ENCODE measurements at regions not wholly inside any gene's neighbourhood (a gene's known extent, or its start where the extent isn't known, plus 50 kb on each side); places are given as distances from the start of the nearest gene placed in this dataset.

DNA sequence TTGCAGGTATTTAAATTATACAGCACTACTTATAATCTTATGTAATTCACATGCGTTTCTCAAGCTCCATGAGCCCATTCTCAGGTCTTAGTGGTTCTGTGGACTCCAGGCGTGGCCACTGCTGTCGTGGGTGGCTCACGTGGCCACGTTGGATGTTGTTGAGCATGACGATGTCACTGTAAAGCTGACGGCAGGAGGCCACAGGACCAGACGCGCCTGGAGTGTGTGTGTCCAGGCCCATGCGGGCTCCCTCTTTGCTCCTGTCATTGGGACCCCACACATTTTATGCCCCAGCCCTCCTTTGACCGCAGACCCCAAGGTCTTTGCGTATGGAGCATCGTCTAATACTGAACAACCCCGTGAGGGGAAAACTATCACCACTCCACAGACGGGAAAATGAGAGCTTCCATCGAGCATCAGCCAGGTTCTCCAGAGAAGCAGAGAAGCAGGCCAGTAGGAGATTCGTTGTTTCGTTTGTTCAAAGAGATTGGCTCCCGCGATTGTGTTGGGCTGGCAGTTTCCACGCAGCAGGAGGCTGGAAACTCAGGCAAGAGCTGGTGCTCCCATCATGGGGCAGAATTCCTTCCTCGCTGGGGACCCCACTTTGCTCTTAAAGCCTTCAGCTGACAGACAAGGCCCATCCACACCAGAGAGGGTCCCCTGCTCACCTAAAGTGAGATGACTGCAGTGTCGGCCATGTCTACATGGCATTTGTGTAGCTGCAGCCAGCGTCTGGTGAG lies 129.3 kb upstream of the SPACA7 start:
- DNase-seq, result no peak

- DNase-seq, result no peak
These were observed 128.4 kb upstream of the SPACA7 start for GRCh38 chr13:112247471-112248405.

GRCh38 chr13:112248406-112248760 lies 127.8 kb upstream of the SPACA7 start:
- no peak for DNase-seq

- DNase-seq, result no peak
These were observed 127.1 kb upstream of the SPACA7 start for GRCh38 chr13:112248862-112249592.

GRCh38 chr13:112249644-112250610 lies 126.2 kb upstream of the SPACA7 start:
- no peak for DNase-seq

DNA sequence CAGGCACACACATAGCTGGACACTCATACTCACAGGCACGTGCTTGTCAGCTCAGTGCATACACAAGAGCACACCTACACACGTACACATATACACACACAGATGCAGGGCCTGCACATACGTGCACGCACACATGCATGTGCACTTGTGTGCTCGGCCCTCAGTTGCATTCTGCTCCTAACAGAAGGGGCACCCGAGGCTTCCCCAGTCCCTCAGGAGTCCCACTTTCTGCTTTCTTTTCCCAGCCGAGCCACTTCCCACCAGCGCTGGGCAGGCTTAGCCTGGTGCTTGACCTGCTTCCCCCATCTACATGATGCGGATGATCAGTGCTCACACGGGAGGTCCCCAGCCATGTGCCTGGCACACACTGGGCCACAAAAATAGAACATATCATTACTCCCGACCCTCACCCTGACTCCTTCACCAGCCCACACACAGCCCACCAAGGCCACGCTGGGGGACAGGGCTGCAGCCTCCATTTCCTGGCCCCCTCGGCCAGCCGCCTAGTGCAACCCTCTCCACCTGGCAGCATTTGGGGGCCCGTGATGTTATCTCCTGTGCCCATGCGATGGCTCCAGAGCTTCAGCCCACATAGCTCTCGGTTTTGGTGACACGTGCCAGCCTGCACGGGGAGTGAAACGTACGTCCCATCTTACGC lies 125.2 kb upstream of the SPACA7 start:
- DNase-seq, result no peak

- no peak for DNase-seq
These were observed 124.1 kb upstream of the SPACA7 start for GRCh38 chr13:112251930-112252585.

DNA sequence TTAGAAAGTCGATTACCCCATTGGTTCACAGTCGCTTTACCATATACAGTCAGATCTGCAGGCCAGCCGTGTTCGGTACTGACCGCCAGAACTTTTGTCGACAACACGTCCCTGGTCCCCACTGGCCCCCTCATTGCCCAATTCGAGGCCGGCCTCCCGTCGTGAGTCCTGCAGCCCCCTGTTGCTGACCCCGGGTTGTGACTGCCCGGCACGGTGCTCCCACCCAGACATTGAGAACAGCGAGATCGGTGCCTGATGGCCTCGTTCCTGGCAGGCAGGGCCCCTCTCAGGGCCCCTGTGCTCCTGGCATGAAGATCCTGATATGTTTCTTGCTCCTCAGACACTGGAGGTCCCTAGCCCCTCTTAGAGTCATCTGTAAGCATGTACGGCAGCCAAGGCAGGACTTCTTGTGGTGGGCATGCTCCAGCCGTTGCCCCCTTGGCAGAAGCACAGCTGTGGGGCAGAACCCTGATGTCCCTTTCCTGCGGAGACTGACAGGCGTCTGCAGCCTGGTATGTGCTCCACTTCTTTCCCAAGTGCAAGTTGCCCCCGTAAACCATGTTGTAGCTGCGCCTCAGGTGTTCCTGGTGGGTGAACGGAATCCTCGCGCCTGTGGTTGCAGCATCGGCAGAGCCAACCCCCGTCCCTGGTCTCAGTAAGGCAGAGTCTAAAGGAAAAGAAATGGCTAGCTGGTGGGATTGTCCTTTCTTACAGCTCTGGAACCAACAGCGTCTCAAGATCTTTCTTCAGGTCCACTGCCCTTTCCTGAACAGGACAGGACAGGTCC lies 123.2 kb upstream of the SPACA7 start:
- no peak for DNase-seq

DNA sequence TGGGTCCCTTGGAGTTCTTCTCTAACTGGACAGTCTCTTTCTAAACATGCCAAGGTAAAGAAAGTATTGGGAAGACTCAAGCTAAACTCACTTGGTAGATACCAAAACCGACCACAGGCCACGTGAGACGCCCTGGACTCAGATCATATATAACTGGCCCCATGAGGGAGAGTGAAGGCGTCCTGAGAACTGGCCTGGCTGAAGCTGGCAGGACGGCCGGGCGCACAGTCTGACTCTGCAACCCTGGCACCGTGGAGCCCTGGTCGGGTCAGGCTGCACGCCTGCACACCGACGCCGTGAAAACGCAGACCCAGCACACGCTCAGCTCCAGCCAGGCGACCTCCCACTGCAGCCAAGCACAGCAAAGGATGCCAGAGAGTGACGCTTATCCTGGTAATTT lies 122.5 kb upstream of the SPACA7 start:
- no peak for DNase-seq

- no peak for DNase-seq
These were observed 121.9 kb upstream of the SPACA7 start for GRCh38 chr13:112254061-112254818.

DNA sequence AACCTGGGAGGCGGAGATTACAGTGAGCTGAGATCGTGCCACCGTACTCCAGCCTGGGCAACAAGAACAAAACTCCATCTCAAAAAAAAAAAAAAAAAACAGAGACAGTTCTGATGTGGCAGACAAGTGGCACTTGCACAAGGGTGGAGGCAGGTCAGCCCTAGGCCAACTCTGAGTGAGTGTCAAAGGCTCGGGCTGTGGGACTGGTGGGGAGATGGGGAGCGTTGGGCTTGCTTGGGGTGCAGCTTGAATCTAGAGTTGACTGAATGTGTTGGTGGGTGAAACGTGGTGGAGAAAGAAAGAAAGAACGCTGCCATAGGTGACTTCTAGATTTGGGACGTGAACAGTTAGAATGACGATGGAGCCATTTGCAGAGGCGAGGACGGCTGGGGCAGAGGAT lies 121.3 kb upstream of the SPACA7 start:
- DNase-seq, result no peak

DNA sequence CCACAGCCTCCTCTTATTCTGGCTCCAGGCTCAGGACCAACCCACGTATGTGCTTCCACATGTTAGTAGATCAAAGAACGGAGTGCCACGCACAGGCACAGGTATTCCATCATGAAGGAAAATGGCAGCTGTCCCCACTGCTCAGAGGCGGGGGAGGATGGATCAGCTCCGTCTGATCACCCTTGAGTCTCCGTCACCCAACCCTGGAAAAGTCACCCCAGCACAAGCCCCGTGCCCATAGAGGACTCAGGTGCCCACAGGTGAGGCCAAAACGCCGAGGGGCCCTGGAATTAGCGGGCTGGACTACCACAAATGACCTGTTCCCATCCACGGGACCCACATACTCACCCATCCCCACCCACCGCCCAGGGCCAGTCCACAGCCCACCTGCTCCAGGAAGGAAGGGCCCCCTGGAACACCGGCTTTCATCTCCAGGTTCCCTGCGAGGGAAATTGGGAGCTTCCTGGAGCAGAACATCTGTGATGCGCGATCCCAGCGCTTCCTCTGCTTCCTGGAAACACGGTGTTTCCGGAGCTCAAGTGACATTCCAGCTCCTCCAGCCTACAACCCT lies 120.5 kb upstream of the SPACA7 start:
- no peak for DNase-seq

DNA sequence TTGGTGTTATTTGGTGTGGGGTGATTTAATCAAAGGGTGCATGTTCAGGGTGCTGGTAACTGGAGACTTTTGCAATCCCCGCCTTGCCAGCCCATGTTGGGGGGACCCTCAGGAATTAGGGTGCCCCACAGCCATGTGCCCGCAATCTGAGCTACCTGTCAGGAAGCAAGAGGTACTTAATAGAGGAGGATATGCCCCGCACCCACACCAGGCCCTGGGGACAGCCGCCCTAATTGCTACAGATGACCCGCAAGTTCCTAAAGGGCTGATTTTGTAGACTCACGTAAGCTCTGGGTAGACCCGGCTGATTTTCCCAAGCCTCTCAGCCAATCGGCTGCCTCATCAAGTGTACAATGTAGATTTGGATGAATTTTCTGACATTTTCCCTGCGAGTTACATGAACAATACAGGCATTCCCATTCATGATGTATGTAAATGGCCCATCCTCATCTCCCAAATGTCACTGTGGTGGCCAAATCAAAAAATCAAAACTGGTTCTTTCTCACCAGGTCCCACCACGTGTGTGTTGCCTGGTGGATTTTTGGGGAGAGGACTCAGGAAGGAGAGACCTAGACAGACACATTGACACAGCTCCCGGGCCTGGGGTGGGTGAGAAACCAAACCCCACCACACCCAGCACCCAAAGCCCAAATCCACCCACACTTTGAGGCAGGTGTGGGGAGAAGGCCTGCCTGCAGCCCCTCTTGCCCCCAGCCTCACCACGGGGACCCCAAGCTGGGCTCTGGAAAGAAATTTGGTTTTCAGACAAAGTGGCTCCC lies 119.2 kb upstream of the SPACA7 start:
- no peak for DNase-seq

DNA sequence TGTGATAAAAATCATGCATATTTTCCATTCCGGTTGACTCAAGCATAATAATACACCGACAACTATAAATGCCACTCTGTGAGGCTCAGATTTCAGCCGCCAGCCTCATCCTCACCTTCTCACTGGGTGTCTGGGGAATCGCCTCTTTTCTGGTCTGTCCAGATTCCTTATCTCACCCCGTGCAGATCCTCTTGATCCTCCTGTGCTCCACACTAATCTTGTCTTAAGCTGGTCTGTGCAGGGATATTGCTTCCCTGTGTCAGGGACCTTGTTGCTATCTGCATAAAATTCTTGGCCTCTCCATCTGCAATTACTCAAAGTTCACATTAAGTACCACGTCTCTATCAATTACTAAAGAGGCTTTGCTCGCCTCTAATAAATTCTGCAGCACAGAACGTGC lies 116.6 kb upstream of the SPACA7 start:
- no peak for DNase-seq

DNA sequence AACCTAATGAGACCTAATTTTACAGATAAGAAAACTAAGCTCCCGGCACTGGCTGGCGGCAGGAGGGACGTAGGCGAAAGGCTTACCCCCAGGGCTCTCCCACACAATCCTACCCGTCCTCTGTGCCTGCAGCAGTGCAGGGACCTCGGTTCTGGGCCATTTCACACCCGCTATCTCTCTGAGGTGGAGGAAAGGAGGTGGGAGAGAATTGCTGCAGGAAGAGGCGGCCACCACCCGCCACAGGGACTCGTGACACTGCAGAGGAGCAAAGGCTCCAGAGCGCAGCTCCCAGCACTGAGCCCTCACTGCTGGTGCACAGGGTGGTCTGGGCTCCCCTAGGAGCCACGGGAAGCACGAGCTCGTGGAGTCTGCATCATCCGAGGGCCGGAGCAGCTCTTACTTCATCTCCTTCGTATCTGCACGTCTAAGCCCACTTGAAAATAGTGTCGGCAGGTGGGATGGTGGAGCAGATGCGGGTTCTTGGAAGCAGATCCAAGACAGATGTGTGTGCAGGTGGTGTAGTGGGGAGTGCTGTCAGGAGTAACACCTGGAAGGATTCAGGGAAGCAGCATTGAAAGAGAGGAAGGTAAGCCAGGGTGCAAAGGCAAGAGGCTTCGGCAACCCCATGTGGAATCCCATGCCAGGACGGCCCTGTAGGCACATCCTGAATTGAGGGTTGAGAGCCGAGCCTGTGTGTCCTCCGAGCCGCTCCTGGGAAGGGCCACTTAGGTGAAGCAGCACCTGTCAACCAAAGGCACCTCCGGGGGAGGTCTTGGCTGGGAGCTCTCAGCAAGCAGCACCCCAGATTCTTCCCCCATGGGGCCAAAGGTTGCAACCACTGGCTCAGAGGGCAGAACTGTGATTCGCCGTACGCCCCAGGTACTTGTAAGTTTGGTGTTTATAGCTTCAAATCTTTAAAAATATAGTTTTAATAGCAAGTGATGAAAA lies 115.8 kb upstream of the SPACA7 start:
- no peak for DNase-seq

GRCh38 chr13:112261924-112262323 lies 114.2 kb upstream of the SPACA7 start:
- no peak for DNase-seq

All from left kidney (tissue), 1 donor.